Activated T-cell treated with anti-CD3 and anti-CD28 coated beads, Interleukin-2, amount 50 U/mL, for 24 hours (primary cell): ENCODE measurements at regions not wholly inside any gene's neighbourhood (a gene's known extent, or its start where the extent isn't known, plus 50 kb on each side); places are given as distances from the start of the nearest gene placed in this dataset.

Experiments
- DNase-seq: peaks from one replicate; pipeline ENCODE4 v3.0.0-alpha.2; 2020
- H3K27ac Mint-ChIP-seq: 2 replicates; pipeline ENCODE4 v1.8.0; 2020; ENCODE audit warnings: mild to moderate bottlenecking, mixed read lengths
- H3K27me3 Mint-ChIP-seq: 2 replicates; pipeline ENCODE4 v1.8.0; 2020; ENCODE audit warnings: mixed read lengths
- H3K36me3 Mint-ChIP-seq: 2 replicates; pipeline ENCODE4 v1.8.0; 2020; ENCODE audit warnings: low read depth, mixed read lengths
- H3K4me1 Mint-ChIP-seq: 2 replicates; pipeline ENCODE4 v1.8.0; 2020; ENCODE audit warnings: low read depth, mixed read lengths
- H3K4me3 Mint-ChIP-seq: 2 replicates; pipeline ENCODE4 v1.8.0; 2020; ENCODE audit warnings: mild to moderate bottlenecking, moderate library complexity, mixed read lengths
- H3K9me3 Mint-ChIP-seq: 2 replicates; pipeline ENCODE4 v1.8.0; 2020; ENCODE audit warnings: mixed read lengths

GRCh38 chr3:923161-923910 lies 169.5 kb upstream of the CNTN6 start:
- H3K4me1 Mint-ChIP-seq, result no peaks in the 10 kb centered on the region
- H3K4me3 Mint-ChIP-seq, result no peak overlapping the region
- no peaks in the 10 kb centered on the region for H3K36me3 Mint-ChIP-seq
- H3K27me3 Mint-ChIP-seq, result no peaks in the 10 kb centered on the region
- H3K27ac Mint-ChIP-seq, result no peak overlapping the region
- H3K9me3 Mint-ChIP-seq, result no peaks in the 10 kb centered on the region
- DNase-seq, result no peak

- H3K36me3 Mint-ChIP-seq, result no peaks in the 10 kb centered on the region
- no peak overlapping the region for H3K4me3 Mint-ChIP-seq
- no peaks in the 10 kb centered on the region for H3K4me1 Mint-ChIP-seq
- peaks cover 7% of the 10 kb centered on the region for H3K9me3 Mint-ChIP-seq
- DNase-seq, result no peak
- no peaks in the 10 kb centered on the region for H3K27me3 Mint-ChIP-seq
- no peak overlapping the region for H3K27ac Mint-ChIP-seq
Observed at GRCh38 chr3:930866-931265, 162.0 kb upstream of the CNTN6 start.

- H3K27ac Mint-ChIP-seq, result no peak overlapping the region
- H3K4me3 Mint-ChIP-seq, result no peak overlapping the region
- no peaks in the 10 kb centered on the region for H3K27me3 Mint-ChIP-seq
- no peak for DNase-seq
- H3K4me1 Mint-ChIP-seq, result no peaks in the 10 kb centered on the region
- peaks cover 11% of the 10 kb centered on the region for H3K9me3 Mint-ChIP-seq
- H3K36me3 Mint-ChIP-seq, result no peaks in the 10 kb centered on the region
Observed at GRCh38 chr3:933326-933725, 159.5 kb upstream of the CNTN6 start.

- Mint-ChIP-seq H3K4me1 (no peaks in the 10 kb centered on the region), H3K4me3 (no peak overlapping the region), H3K36me3 (no peaks in the 10 kb centered on the region), H3K9me3 (peaks cover 17% of the 10 kb centered on the region), H3K27me3 (no peaks in the 10 kb centered on the region), H3K27ac (no peak overlapping the region)
- no peak for DNase-seq
Observed at GRCh38 chr3:944786-945185, 148.0 kb upstream of the CNTN6 start.

GRCh38 chr3:945738-946137 lies 147.1 kb upstream of the CNTN6 start:
- no peak overlapping the region for H3K27ac Mint-ChIP-seq
- no peaks in the 10 kb centered on the region for H3K36me3 Mint-ChIP-seq
- H3K4me3 Mint-ChIP-seq, result no peak overlapping the region
- peaks cover 13% of the 10 kb centered on the region for H3K9me3 Mint-ChIP-seq
- no peak for DNase-seq
- no peaks in the 10 kb centered on the region for H3K4me1 Mint-ChIP-seq
- no peaks in the 10 kb centered on the region for H3K27me3 Mint-ChIP-seq

- peaks cover 4% of the 10 kb centered on the region for H3K9me3 Mint-ChIP-seq
- H3K36me3 Mint-ChIP-seq, result no peaks in the 10 kb centered on the region
- DNase-seq, result no peak
- no peaks in the 10 kb centered on the region for H3K4me1 Mint-ChIP-seq
- no peaks in the 10 kb centered on the region for H3K27me3 Mint-ChIP-seq
- no peak overlapping the region for H3K27ac Mint-ChIP-seq
- H3K4me3 Mint-ChIP-seq, result no peak overlapping the region
Observed at GRCh38 chr3:952906-953305, 139.9 kb upstream of the CNTN6 start.

- no peaks in the 10 kb centered on the region for H3K36me3 Mint-ChIP-seq
- no peak overlapping the region for H3K27ac Mint-ChIP-seq
- peaks cover 22% of the 10 kb centered on the region for H3K9me3 Mint-ChIP-seq
- H3K4me1 Mint-ChIP-seq, result no peaks in the 10 kb centered on the region
- no peak overlapping the region for H3K4me3 Mint-ChIP-seq
- DNase-seq, result no peak
- H3K27me3 Mint-ChIP-seq, result no peaks in the 10 kb centered on the region
Observed at GRCh38 chr3:963255-963654, 129.6 kb upstream of the CNTN6 start.

GRCh38 chr3:963755-964154 lies 129.1 kb upstream of the CNTN6 start:
- no peak for DNase-seq
- Mint-ChIP-seq H3K27me3 (no peaks in the 10 kb centered on the region), H3K9me3 (peaks cover 20% of the 10 kb centered on the region), H3K4me3 (no peak overlapping the region), H3K4me1 (no peaks in the 10 kb centered on the region), H3K27ac (no peak overlapping the region), H3K36me3 (no peaks in the 10 kb centered on the region)

- Mint-ChIP-seq H3K9me3 (peaks cover 15% of the 10 kb centered on the region), H3K4me3 (no peak overlapping the region), H3K27me3 (no peaks in the 10 kb centered on the region), H3K4me1 (no peaks in the 10 kb centered on the region), H3K27ac (no peak overlapping the region), H3K36me3 (no peaks in the 10 kb centered on the region)
- no peak for DNase-seq
Observed at GRCh38 chr3:965826-966225, 127.0 kb upstream of the CNTN6 start.

GRCh38 chr3:966341-966740 lies 126.5 kb upstream of the CNTN6 start:
- no peaks in the 10 kb centered on the region for H3K27me3 Mint-ChIP-seq
- no peak for DNase-seq
- no peaks in the 10 kb centered on the region for H3K36me3 Mint-ChIP-seq
- H3K27ac Mint-ChIP-seq, result no peak overlapping the region
- no peaks in the 10 kb centered on the region for H3K4me1 Mint-ChIP-seq
- H3K9me3 Mint-ChIP-seq, result peaks cover 19% of the 10 kb centered on the region
- no peak overlapping the region for H3K4me3 Mint-ChIP-seq

- H3K4me1 Mint-ChIP-seq, result no peaks in the 10 kb centered on the region
- H3K9me3 Mint-ChIP-seq, result peaks cover 29% of the 10 kb centered on the region
Observed at GRCh38 chr3:973340-973739, 119.5 kb upstream of the CNTN6 start.

GRCh38 chr3:976006-976405 lies 116.8 kb upstream of the CNTN6 start:
- Mint-ChIP-seq H3K27ac (no peak overlapping the region), H3K4me3 (no peak overlapping the region), H3K36me3 (no peaks in the 10 kb centered on the region), H3K27me3 (no peaks in the 10 kb centered on the region), H3K9me3 (peaks cover 31% of the 10 kb centered on the region), H3K4me1 (no peaks in the 10 kb centered on the region)
- no peak for DNase-seq

More at GRCh38 chr3:973340-973739, 119.5 kb upstream of the CNTN6 start:
- Mint-ChIP-seq H3K36me3 (no peaks in the 10 kb centered on the region), H3K4me3 (no peak overlapping the region), H3K27ac (no peak overlapping the region), H3K27me3 (no peaks in the 10 kb centered on the region)
- DNase-seq, result no peak

- Mint-ChIP-seq H3K27ac (no peak overlapping the region), H3K27me3 (no peaks in the 10 kb centered on the region), H3K4me1 (no peaks in the 10 kb centered on the region), H3K36me3 (no peaks in the 10 kb centered on the region), H3K4me3 (no peak overlapping the region), H3K9me3 (peaks cover 24% of the 10 kb centered on the region)
- DNase-seq, result no peak
Observed at GRCh38 chr3:981156-981555, 111.7 kb upstream of the CNTN6 start.

- H3K27ac Mint-ChIP-seq, result no peak overlapping the region
- peaks cover 20% of the 10 kb centered on the region for H3K9me3 Mint-ChIP-seq
- DNase-seq, result no peak
- no peaks in the 10 kb centered on the region for H3K36me3 Mint-ChIP-seq
- H3K27me3 Mint-ChIP-seq, result no peaks in the 10 kb centered on the region
- H3K4me1 Mint-ChIP-seq, result no peaks in the 10 kb centered on the region
- no peak overlapping the region for H3K4me3 Mint-ChIP-seq
Observed at GRCh38 chr3:988785-989184, 104.0 kb upstream of the CNTN6 start.

- Mint-ChIP-seq H3K27ac (no peak overlapping the region), H3K9me3 (peaks cover 14% of the 10 kb centered on the region), H3K4me1 (no peaks in the 10 kb centered on the region), H3K27me3 (no peaks in the 10 kb centered on the region), H3K36me3 (no peaks in the 10 kb centered on the region), H3K4me3 (no peak overlapping the region)
- no peak for DNase-seq
Observed at GRCh38 chr3:992871-993270, 100.0 kb upstream of the CNTN6 start.

GRCh38 chr3:1002010-1002409 lies 90.8 kb upstream of the CNTN6 start:
- Mint-ChIP-seq H3K36me3 (no peaks in the 10 kb centered on the region), H3K27ac (no peak overlapping the region), H3K4me3 (no peak overlapping the region), H3K27me3 (no peaks in the 10 kb centered on the region), H3K4me1 (no peaks in the 10 kb centered on the region), H3K9me3 (peaks cover 3% of the 10 kb centered on the region)
- DNase-seq, result no peak
